K562 (cell line): ENCODE measurements at regions not wholly inside any gene's neighbourhood (a gene's known extent, or its start where the extent isn't known, plus 50 kb on each side); places are given as distances from the start of the nearest gene placed in this dataset.

Experiments
- ATAC-seq: fragments of 200-7000 bp; cut with Tn5 transposase; 3 replicates; pipeline ENCODE4 v1.9.1; 2020; ENCODE audit warnings: moderate library complexity
- BruUV-seq: library from RNA; stranded (reverse); fragments of 400-500 nt; replicated peaks from 2 replicates; lab custom pipeline; 2021; lab: Mats Ljungman, UMichigan
- CTCF ChIA-PET: fragments of 300-600 bp; formaldehyde crosslinking; extraction: SDS; loops from one replicate; lab custom pipeline; 2021; ENCODE audit warnings: low intra/inter-chr PET ratio; lab: Yijun Ruan, JAX
- POLR2A ChIA-PET: fragments of 300-600, 350-650 bp; sonication (Branson Sonifier 250); formaldehyde crosslinking; extraction: SDS; loops from one replicate; lab custom pipeline; 2021; ENCODE audit warnings: antibody characterized with exemption, inconsistent platforms; lab: Yijun Ruan, JAX
- DNase-seq, 4 experiments: peaks; one replicate each; pipeline versions ENCODE4 v3.0.0 to v3.0.0-alpha.2; 2011 to 2018; ENCODE audit warnings: low spot score in 3 of 4, mixed read lengths in 3 of 4; ENCODE audit errors: extremely low read depth in 1 of 4
- FAIRE-seq: peaks from 2 replicates; lab custom pipeline; 2011; peaks lifted over from hg19 to GRCh38; lab: Jason Lieb, UNC
- H2AFZ ChIP-seq: 2 replicates; pipeline ENCODE4 v1.6.0; 2011; ENCODE audit warnings: low read depth, low read length, control low read depth, inconsistent platforms
- H3K27ac ChIP-seq: fragments of 200-600 bp; 3 replicates; pipeline ENCODE4 v1.8.0; 2011; ENCODE audit warnings: low read depth, mild to moderate bottlenecking, control low read depth, inconsistent platforms, low read length, moderate library complexity, mixed read lengths; ENCODE audit errors: extremely low read depth
- H3K27me3 ChIP-seq, 2 experiments: fragments of 300-600 bp in 1 of 2; 2 replicates in 1 of 2; 3 replicates in 1 of 2; pipeline versions ENCODE4 v1.6.0 to v1.8.0; 2011; ENCODE audit warnings: inconsistent platforms in 2 of 2, low read length in 2 of 2, mild to moderate bottlenecking in 1 of 2, mixed read lengths in 1 of 2, moderate library complexity in 1 of 2; ENCODE audit not compliant: control insufficient read depth in 2 of 2, insufficient read depth in 2 of 2
- H3K36me3 ChIP-seq: fragments of 300-600 bp; 3 replicates; pipeline ENCODE4 v1.8.0; 2011; ENCODE audit warnings: mild to moderate bottlenecking, low read length, inconsistent platforms; ENCODE audit not compliant: control insufficient read depth, insufficient read depth
- H3K4me1 ChIP-seq, 2 experiments: fragments of 200-600 bp in 1 of 2; replicated peaks in 1 of 2; 2 replicates in 1 of 2; 3 replicates in 1 of 2; pipeline versions ENCODE4 v1.5.1 to v1.8.0; 2011; ENCODE audit warnings: inconsistent platforms in 2 of 2, low read length in 2 of 2, mild to moderate bottlenecking in 1 of 2, mixed read lengths in 1 of 2, moderate library complexity in 1 of 2; ENCODE audit not compliant: control insufficient read depth in 2 of 2, insufficient read depth in 2 of 2
- H3K4me2 ChIP-seq: 2 replicates; pipeline ENCODE4 v1.6.1; 2011; ENCODE audit warnings: low read length, control low read depth, inconsistent platforms, mixed read lengths; ENCODE audit not compliant: insufficient read depth
- H3K4me3 ChIP-seq: fragments of 200-600 bp; sonication (generic), shearing (Covaris generic); 2 replicates; pipeline ENCODE4 v1.5.1; 2016; ENCODE audit warnings: control low read depth, inconsistent platforms
- H3K79me2 ChIP-seq: fragments of 200-600 bp; 3 replicates; pipeline ENCODE4 v1.8.0; 2011; ENCODE audit warnings: low read length, inconsistent platforms; ENCODE audit not compliant: control insufficient read depth, insufficient read depth
- H3K9ac ChIP-seq, 2 experiments: 2 replicates each; pipeline versions ENCODE4 v1.6.0 to v1.6.1; 2011; ENCODE audit warnings: low read depth in 2 of 2, low read length in 2 of 2, control low read depth in 1 of 2, inconsistent platforms in 1 of 2, mild to moderate bottlenecking in 1 of 2, mixed read lengths in 1 of 2; ENCODE audit not compliant: insufficient read depth in 1 of 2
- H3K9me1 ChIP-seq: one replicate; pipeline ENCODE4 v1.6.0; 2011; ENCODE audit warnings: inconsistent platforms, mild to moderate bottlenecking, low read length, moderate library complexity; ENCODE audit not compliant: control insufficient read depth, insufficient read depth
- H3K9me3 ChIP-seq: replicated peaks from 2 replicates; pipeline ENCODE4 v1.5.1; 2011; ENCODE audit warnings: low read depth, low read length, inconsistent platforms; ENCODE audit not compliant: control insufficient read depth, insufficient read depth
- H4K20me1 ChIP-seq: replicated peaks from 2 replicates; pipeline ENCODE4 v1.6.1; 2011; ENCODE audit warnings: low read length, inconsistent platforms, mixed read lengths; ENCODE audit not compliant: control insufficient read depth, insufficient read depth
- BMI1 ChIP-seq: fragments of 150-350 bp; IDR thresholded peaks from 2 replicates; pipeline ENCODE4 v1.6.1; 2014; ENCODE audit warnings: low read length
- GTF2F1 ChIP-seq: IDR thresholded peaks from 2 replicates; pipeline ENCODE4 v1.6.1; 2011; ENCODE audit warnings: low read depth, low read length, improper control_type of control experiment
- RBM25 ChIP-seq: fragments of 200-400 bp; formaldehyde crosslinking; IDR thresholded peaks from 2 replicates; pipeline ENCODE4 v1.6.1; 2018; ENCODE audit warnings: low read length, low read depth, moderate library complexity; ENCODE audit not compliant: severe bottlenecking
- RCOR1 ChIP-seq, 2 experiments: IDR thresholded peaks; 2 replicates each; pipeline ENCODE4 v1.6.1; 2012; ENCODE audit warnings: low read depth in 2 of 2, low read length in 2 of 2, borderline replicate concordance in 1 of 2, improper control_type of control experiment in 1 of 2
- RFX7 ChIP-seq: fragments of 250-450 bp; sonication (Bioruptor Pico); IDR thresholded peaks from 2 replicates; pipeline ENCODE4 v1.5.1; 2021; ENCODE audit warnings: mild to moderate bottlenecking
- ZFP36 ChIP-seq: fragments of 150-350 bp; IDR thresholded peaks from 2 replicates; pipeline ENCODE4 v1.6.1; 2018; ENCODE audit warnings: low read length, low read depth; ENCODE audit not compliant: partially characterized antibody
- ZNF75A ChIP-seq: fragments of 450-650 bp; formaldehyde crosslinking; IDR thresholded peaks from 2 replicates; pipeline ENCODE4 v1.4.0; 2020; ENCODE audit warnings: mild to moderate bottlenecking
- WGBS: fragments of 100-300 bp; shearing (Covaris generic); methylation state at CpG from one replicate; pipeline ENCODE4 v1.1.6; 2016; ENCODE audit warnings: low coverage, mixed read lengths; ENCODE audit not compliant: insufficient coverage; ENCODE audit errors: missing lambda C conversion rate; 5-methylcytosine and 5-hydroxymethylcytosine counted together
- in situ Hi-C: fragments of 300-500 bp; cut with MboI; formaldehyde crosslinking; loops from 4 replicates; pipeline ENCODE4 v1.15.0; 2018; ENCODE audit warnings: inconsistent platforms, mixed read lengths
- intact Hi-C: fragments of 100-400 bp; cut with micrococcal nuclease; formaldehyde crosslinking; loops from 2 replicates; pipeline ENCODE4 v1.14.2; 2022

GRCh38 chr16:54548281-54548680 is 261.7 kb upstream of the IRX3 start (continued):
- TF ChIP-seq RFX7 (CRISPR knock-in tag) = no peak
- no peak for TF ChIP-seq RCOR1 (IDR thresholded peaks at IDR 0.05; ENCODE audit: borderline replicate concordance in 1 of 2, low read depth in 2 of 2, low read length in 2 of 2)
- TF ChIP-seq, all 486 proteins: peak for 0

DNA sequence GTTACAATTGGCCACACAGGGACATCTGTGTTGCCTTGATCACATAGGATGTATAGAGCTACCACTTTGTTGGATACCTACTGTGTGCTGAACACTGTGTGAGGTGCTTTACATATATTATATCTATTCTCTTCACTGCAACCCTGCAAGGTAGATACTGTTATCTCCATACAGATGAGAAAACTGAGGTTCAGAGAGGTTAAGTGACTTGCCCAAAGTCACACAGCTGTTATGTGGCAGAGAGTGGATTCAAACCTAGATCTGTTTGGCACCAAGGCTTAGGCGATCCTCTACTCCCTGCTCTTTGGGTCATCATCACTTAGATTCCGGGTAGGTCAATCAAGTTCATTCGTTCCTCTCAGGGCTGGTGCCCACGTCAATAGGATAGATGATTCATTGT is 260.5 kb upstream of the IRX3 start:
- in situ Hi-C loops (no loop called here), intact Hi-C loops (no loop called here)
- no TSS peak for BruUV-seq
- 3% methylated on average over 4 of the region's 4 CpGs for WGBS
- Histone ChIP-seq H3K36me3 (no peaks in the 10 kb centered on the region), H3K4me1 (no peaks in the 10 kb centered on the region; a peak in 1 of 5 replicates), H3K79me2 (no peaks in the 10 kb centered on the region), H3K9me3 (no peaks in the 10 kb centered on the region), H3K4me2 (no peak overlapping the region), H3K9ac (no peak overlapping the region), H3K9me1 (no peaks in the 10 kb centered on the region), H2AFZ (no peak overlapping the region), H3K4me3 (no peak overlapping the region), H3K27ac (no peak overlapping the region), H3K27me3 (peaks cover 10 to 13% of the 10 kb centered on the region in 2 experiments; a peak in 1 of 5 replicates), H4K20me1 (no peaks in the 10 kb centered on the region)
- ChIA-PET CTCF (no interaction called here), POLR2A (interaction anchor here (0.6 kb wide), 1 partner anchor 10 kb away, joined by 3 read pairs; no protein-coding TSS in a partner anchor)
- no peak for TF ChIP-seq ZNF75A (CRISPR knock-in tag)
- peak; percentile 76 for TF ChIP-seq RBM25
- no peak for TF ChIP-seq GTF2F1
- peak; percentile 42 for TF ChIP-seq ZFP36
- no peak for TF ChIP-seq BMI1
- DNase-seq = no peak
- FAIRE-seq = no peak
- ATAC-seq = no peak
